Neural cell (in vitro differentiated cells): ENCODE measurements at regions not wholly inside any gene's neighbourhood (a gene's known extent, or its start where the extent isn't known, plus 50 kb on each side); places are given as distances from the start of the nearest gene placed in this dataset.

Experiments used
- H2AFZ ChIP-seq: fragments of 200-600, 300-800 bp; sonication (generic), shearing (Covaris generic); 2 replicates; pipeline ENCODE4 v1.6.0; 2014; ENCODE audit warnings: low read depth, mild to moderate bottlenecking, antibody characterized with exemption, low read length, moderate library complexity
- H3F3A ChIP-seq: fragments of 200-600 bp; shearing (Covaris generic); 2 replicates; pipeline ENCODE4 v1.6.1; 2016; ENCODE audit warnings: mild to moderate bottlenecking, moderate library complexity, mixed read lengths, antibody characterized with exemption, low read length; ENCODE audit not compliant: insufficient read depth, poor library complexity, severe bottlenecking
- H3K27ac ChIP-seq: fragments of 200-600, 300-800 bp; sonication (generic), shearing (Covaris generic); 2 replicates; pipeline ENCODE4 v1.5.1; 2014; ENCODE audit warnings: mild to moderate bottlenecking, low read length, moderate library complexity
- H3K27me3 ChIP-seq: fragments of 300-800, 200-600 bp; sonication (generic), shearing (Covaris generic); 2 replicates; pipeline ENCODE4 v1.6.0; 2014; ENCODE audit warnings: mild to moderate bottlenecking, low read depth, low read length, moderate library complexity; ENCODE audit not compliant: insufficient read depth
- H3K36me3 ChIP-seq: fragments of 300-800, 200-600 bp; sonication (generic), shearing (Covaris generic); 2 replicates; pipeline ENCODE4 v1.5.1; 2014; ENCODE audit warnings: mild to moderate bottlenecking, antibody characterized with exemption, low read length, moderate library complexity; ENCODE audit not compliant: insufficient read depth
- H3K4me2 ChIP-seq: fragments of 300-800, 200-600 bp; sonication (generic), shearing (Covaris generic); 2 replicates; pipeline ENCODE4 v1.6.0; 2014; ENCODE audit warnings: mild to moderate bottlenecking, low read length
- H3K4me3 ChIP-seq: fragments of 300-800, 200-600 bp; sonication (generic), shearing (Covaris generic); 2 replicates; pipeline ENCODE4 v1.5.1; 2014; ENCODE audit warnings: mild to moderate bottlenecking, low read length, moderate library complexity
- H3K79me2 ChIP-seq: fragments of 200-600 bp; shearing (Covaris generic); replicated peaks from 2 replicates; pipeline ENCODE4 v1.6.0; 2014; ENCODE audit warnings: mild to moderate bottlenecking, low read length, moderate library complexity; ENCODE audit not compliant: insufficient read depth
- H3K9ac ChIP-seq: fragments of 300-800, 200-600 bp; sonication (generic), shearing (Covaris generic); 2 replicates; pipeline ENCODE4 v1.6.1; 2016; ENCODE audit warnings: mild to moderate bottlenecking, low read length, mixed read lengths
- H3K9me2 ChIP-seq: fragments of 200-600 bp; shearing (Covaris generic); 2 replicates; pipeline ENCODE4 v1.6.1; 2016; ENCODE audit warnings: mild to moderate bottlenecking, low read length, mixed read lengths; ENCODE audit not compliant: insufficient read depth
- H3K9me3 ChIP-seq: fragments of 200-600, 300-800 bp; sonication (generic), shearing (Covaris generic); 2 replicates; pipeline ENCODE4 v1.6.1; 2016; ENCODE audit warnings: mild to moderate bottlenecking, mixed run types, low read length, moderate library complexity, mixed read lengths
- H4K20me1 ChIP-seq: fragments of 200-600 bp; shearing (Covaris generic); 2 replicates; pipeline ENCODE4 v1.6.1; 2016; ENCODE audit warnings: mild to moderate bottlenecking, mixed run types; ENCODE audit not compliant: insufficient read depth
- EP300 ChIP-seq: fragments of 450-650 bp; conservative IDR thresholded peaks from 2 replicates; pipeline ENCODE4 v1.6.1; 2014; ENCODE audit warnings: antibody characterized with exemption, mild to moderate bottlenecking, moderate library complexity; ENCODE audit not compliant: poor library complexity, severe bottlenecking
- EZH2 ChIP-seq: fragments of 200-600, 300-800 bp; shearing (Covaris generic), sonication (generic); IDR thresholded peaks from 2 replicates; pipeline ENCODE4 v1.6.1; 2014; ENCODE audit warnings: antibody characterized with exemption, low read length, borderline replicate concordance, mild to moderate bottlenecking; ENCODE audit not compliant: insufficient read depth, poor library complexity, severe bottlenecking
- MXI1 ChIP-seq: fragments of 450-650 bp; conservative IDR thresholded peaks from 2 replicates; pipeline ENCODE4 v1.6.1; 2014; ENCODE audit warnings: antibody characterized with exemption, mild to moderate bottlenecking; ENCODE audit not compliant: poor library complexity, severe bottlenecking
- POLR2AphosphoS5 ChIP-seq: IDR thresholded peaks from 2 replicates; pipeline ENCODE4 v1.6.1; 2012
- RAD21 ChIP-seq: fragments of 450-650 bp; conservative IDR thresholded peaks from 2 replicates; pipeline ENCODE4 v1.6.1; 2014; ENCODE audit warnings: antibody characterized with exemption, mild to moderate bottlenecking, moderate library complexity
- REST ChIP-seq: IDR thresholded peaks from 2 replicates; pipeline ENCODE4 v1.6.1; 2012; ENCODE audit warnings: borderline replicate concordance
- SMC3 ChIP-seq: fragments of 450-650 bp; conservative IDR thresholded peaks from 2 replicates; pipeline ENCODE4 v1.6.1; 2014; ENCODE audit warnings: antibody characterized with exemption, mild to moderate bottlenecking, moderate library complexity; ENCODE audit not compliant: poor library complexity
- TAF1 ChIP-seq: IDR thresholded peaks from 2 replicates; pipeline ENCODE4 v1.6.1; 2012; ENCODE audit warnings: low read depth
- TF ChIP-seq, protein P1 (sequence below): fragments of 450-650 bp; IDR thresholded peaks from 2 replicates; pipeline ENCODE4 v1.5.1; 2014; ENCODE audit warnings: antibody characterized with exemption, mild to moderate bottlenecking, moderate library complexity; ENCODE audit not compliant: poor library complexity, severe bottlenecking

DNA sequence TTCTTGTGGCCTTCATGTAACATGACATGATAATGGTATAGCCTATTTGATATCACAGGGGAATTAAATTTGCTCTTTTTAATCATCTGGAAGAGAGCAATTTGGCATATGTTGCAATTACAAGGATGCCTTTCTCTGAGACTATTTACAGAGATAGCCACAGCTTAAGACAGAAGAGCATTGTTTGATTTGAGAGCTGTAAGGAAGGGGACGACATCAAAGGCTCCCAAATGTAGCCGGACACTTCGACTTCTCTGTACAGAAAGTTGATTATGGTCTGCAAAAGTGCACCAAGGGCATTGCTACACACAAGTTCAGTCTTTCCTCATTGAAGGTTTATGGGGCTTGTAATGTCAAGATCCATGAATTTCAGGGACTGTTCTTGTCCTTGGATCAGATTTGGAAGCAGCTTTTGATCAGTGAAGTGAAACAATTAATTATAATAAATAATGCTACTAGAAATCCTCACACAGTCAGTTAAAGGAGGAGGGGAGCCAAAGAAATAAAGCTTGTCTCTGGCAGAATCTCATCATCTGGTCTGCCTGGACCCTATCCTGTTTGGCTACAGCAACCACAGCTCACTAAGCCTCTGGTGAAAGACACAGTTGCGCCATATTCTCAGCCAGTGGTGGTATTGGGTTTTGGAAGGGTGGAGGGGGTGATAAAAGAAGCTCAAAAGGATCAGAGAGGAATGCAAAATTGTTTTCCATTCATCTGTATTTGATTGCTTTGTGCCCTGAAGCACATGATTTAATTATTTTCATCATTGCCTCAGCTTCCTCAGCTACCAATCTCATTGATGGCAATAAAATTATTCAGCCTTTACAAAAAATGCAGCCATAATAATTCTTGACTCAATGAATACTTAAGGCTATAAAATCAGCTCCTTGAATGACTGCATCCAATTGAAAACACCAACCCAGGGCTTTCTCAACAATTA, 654.3 kb upstream of the LCORL start:
- H3K9ac ChIP-seq: no peak overlapping the region
- H3F3A ChIP-seq: no peaks in the 10 kb centered on the region
- no peak overlapping the region for H3K4me2 ChIP-seq
- H3K79me2 ChIP-seq: no peaks in the 10 kb centered on the region
- no peak overlapping the region for H2AFZ ChIP-seq
- H3K27me3 ChIP-seq: no peaks in the 10 kb centered on the region
- H3K4me3 ChIP-seq: no peak overlapping the region
- H3K27ac ChIP-seq: no peak overlapping the region
- H3K9me3 ChIP-seq: no peaks in the 10 kb centered on the region
- no peak for TF ChIP-seq POLR2AphosphoS5
- TF ChIP-seq TAF1: no peak
- TF ChIP-seq EP300: no peak
- TF ChIP-seq REST: no peak
- TF ChIP-seq, protein P1, sequence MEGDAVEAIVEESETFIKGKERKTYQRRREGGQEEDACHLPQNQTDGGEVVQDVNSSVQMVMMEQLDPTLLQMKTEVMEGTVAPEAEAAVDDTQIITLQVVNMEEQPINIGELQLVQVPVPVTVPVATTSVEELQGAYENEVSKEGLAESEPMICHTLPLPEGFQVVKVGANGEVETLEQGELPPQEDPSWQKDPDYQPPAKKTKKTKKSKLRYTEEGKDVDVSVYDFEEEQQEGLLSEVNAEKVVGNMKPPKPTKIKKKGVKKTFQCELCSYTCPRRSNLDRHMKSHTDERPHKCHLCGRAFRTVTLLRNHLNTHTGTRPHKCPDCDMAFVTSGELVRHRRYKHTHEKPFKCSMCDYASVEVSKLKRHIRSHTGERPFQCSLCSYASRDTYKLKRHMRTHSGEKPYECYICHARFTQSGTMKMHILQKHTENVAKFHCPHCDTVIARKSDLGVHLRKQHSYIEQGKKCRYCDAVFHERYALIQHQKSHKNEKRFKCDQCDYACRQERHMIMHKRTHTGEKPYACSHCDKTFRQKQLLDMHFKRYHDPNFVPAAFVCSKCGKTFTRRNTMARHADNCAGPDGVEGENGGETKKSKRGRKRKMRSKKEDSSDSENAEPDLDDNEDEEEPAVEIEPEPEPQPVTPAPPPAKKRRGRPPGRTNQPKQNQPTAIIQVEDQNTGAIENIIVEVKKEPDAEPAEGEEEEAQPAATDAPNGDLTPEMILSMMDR: no peak
- no peak for TF ChIP-seq RAD21
- no peak for TF ChIP-seq SMC3
- no peak for TF ChIP-seq EZH2
- no peak for TF ChIP-seq MXI1
- H3K36me3 ChIP-seq: no peaks in the 10 kb centered on the region
- H4K20me1 ChIP-seq: no peaks in the 10 kb centered on the region
- no peaks in the 10 kb centered on the region for H3K9me2 ChIP-seq

DNA sequence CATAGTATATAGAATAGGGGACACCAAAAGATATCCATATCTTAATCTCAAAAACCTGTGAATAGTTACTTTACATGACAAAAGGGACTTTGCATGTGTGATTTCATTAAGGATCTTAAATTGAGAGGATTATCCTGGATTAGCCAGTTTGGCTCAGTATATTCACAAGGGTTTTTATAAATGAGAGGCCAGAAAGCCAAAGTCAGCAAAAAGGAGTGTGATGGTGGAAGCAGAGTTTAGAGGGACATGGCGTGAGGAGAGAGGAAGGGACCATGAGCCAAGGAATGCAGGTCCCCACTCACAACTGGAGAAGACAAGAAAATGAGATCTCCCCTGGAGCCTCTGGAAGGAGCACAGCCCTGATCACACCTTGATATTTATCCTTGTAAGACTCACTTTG, 648.5 kb upstream of the LCORL start:
- TF ChIP-seq REST (no peak), TAF1 (no peak), MXI1 (no peak), POLR2AphosphoS5 (no peak), RAD21 (no peak), EZH2 (no peak), EP300 (no peak), SMC3 (no peak)
- TF ChIP-seq, protein P1: no peak
- Histone ChIP-seq H3K27ac (no peak overlapping the region), H3K4me2 (no peak overlapping the region), H4K20me1 (no peaks in the 10 kb centered on the region), H3K9me2 (no peaks in the 10 kb centered on the region), H2AFZ (no peak overlapping the region), H3K9ac (no peak overlapping the region), H3K4me3 (no peak overlapping the region), H3K9me3 (no peaks in the 10 kb centered on the region), H3K27me3 (no peaks in the 10 kb centered on the region), H3K36me3 (no peaks in the 10 kb centered on the region), H3K79me2 (no peaks in the 10 kb centered on the region), H3F3A (no peaks in the 10 kb centered on the region)
